Heart left ventricle (tissue), 13 donors: ENCODE measurements at regions not wholly inside any gene's neighbourhood (a gene's known extent, or its start where the extent isn't known, plus 50 kb on each side); places are given as distances from the start of the nearest gene placed in this dataset.

Experiments used
- POLR2A ChIP-seq, 2 donors: fragments of 450-650 bp; IDR thresholded peaks; one replicate each; pipeline ENCODE4 v1.6.1; 2017; ENCODE audit warnings: antibody characterized with exemption in 2 of 2, mild to moderate bottlenecking in 2 of 2, moderate library complexity in 2 of 2
- TF ChIP-seq, protein P1 (sequence below), 12 donors: fragments of 200-600 bp; sonication (generic) in 4 of 12; IDR thresholded peaks; one replicate each; pipeline versions ENCODE4 v1.5.0 to v1.8.0; 2018 to 2022; ENCODE audit warnings: antibody characterized with exemption in 12 of 12, mild to moderate bottlenecking in 5 of 12
- donor health status: ischemic (EF 13 %, LVEDD 7.1; RV severe dilation, severe dysfunction).
- donor health status: DM: no; HTN: yes; CAD: no.
- donor health status: DM: no; HTN: no; CAD: no.
- donor health status: ischemic (EF 25% LVEDD 6.9; RV normal size, moderate dysfunction).
- donor health status: ischemic (EF 25% LVEDD 5.7; RV mildly dilated, moderate dysfunction).
- donor health status: ischemic (EF 35%, LVEDD 5.7; RV mildly dilated, moderate dysfunction).
- donor health status: nonischemic (EF 11% LVEDD 7.7; RV severe dilation, severe dysfunction).
- donor health status: DM: yes; HTN: yes; CAD: no.
- donor health status: PGD.
- donor health status: ischemic (EF 29% LVEDD 5.4; RV normal size, mild dysfunction).
- donor health status: nonischemic (EF 23%, LVEDD 6.1; RV moderate dilation, normal function).

DNA sequence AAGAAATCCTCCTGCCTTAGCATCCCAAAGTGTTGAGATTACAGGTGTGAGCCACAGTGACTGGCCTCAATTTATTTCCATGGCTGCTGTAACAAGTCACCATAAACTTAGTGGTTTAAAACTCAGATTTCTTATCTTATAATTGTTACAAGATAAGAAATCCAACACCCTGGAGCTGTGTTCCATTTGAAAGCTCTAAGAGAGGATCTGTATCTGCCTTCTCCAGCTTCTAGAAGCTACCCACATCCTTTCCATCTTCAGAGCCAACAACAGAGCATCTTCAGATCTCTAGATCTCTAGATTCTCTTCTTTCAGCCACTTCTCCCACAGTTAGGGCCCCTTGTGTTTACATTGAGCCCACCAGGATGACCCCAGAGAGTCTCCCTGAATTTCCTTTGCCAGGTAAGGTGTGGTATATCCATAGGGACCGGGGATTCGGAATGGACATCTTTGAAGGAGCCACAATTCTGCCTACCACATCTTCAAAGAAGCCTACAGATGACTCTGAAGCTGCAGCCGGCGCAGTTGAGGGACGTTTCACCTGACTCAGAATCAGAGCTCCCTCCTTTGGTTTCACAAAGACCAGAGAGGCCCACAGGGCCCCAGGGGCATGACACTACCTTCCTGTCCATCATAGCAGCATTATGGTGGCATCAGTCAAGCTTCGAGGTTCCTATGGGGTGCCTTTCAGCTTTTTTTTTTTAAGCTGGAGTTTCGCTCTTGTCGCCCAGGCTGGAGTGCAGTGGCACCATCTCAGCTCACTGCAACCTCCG, 87.0 kb upstream of the IGF1R start:
- TF ChIP-seq, protein P1, sequence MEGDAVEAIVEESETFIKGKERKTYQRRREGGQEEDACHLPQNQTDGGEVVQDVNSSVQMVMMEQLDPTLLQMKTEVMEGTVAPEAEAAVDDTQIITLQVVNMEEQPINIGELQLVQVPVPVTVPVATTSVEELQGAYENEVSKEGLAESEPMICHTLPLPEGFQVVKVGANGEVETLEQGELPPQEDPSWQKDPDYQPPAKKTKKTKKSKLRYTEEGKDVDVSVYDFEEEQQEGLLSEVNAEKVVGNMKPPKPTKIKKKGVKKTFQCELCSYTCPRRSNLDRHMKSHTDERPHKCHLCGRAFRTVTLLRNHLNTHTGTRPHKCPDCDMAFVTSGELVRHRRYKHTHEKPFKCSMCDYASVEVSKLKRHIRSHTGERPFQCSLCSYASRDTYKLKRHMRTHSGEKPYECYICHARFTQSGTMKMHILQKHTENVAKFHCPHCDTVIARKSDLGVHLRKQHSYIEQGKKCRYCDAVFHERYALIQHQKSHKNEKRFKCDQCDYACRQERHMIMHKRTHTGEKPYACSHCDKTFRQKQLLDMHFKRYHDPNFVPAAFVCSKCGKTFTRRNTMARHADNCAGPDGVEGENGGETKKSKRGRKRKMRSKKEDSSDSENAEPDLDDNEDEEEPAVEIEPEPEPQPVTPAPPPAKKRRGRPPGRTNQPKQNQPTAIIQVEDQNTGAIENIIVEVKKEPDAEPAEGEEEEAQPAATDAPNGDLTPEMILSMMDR (IDR thresholded peaks at IDR 0.05): no peak
- no peak for TF ChIP-seq POLR2A (IDR thresholded peaks at IDR 0.05)
